ENCODE measurements at regions not wholly inside any gene's neighbourhood (a gene's known extent, or its start where the extent isn't known, plus 50 kb on each side); places are given as distances from the start of the nearest gene placed in this dataset.

- CTCF ChIA-PET = no interaction called here
- H3K9me2 ChIP-seq = no peaks in the 10 kb centered on the region
- H3F3A ChIP-seq (replicated peaks; ENCODE audit: insufficient read depth) = no peaks in the 10 kb centered on the region
- H4K20me1 ChIP-seq (ENCODE audit: insufficient read depth) = no peaks in the 10 kb centered on the region
- H3K36me3 ChIP-seq (replicated peaks in 1 of 2; ENCODE audit: control insufficient read depth in 1 of 2, insufficient read depth in 2 of 2, low read length in 1 of 2) = no peaks in the 10 kb centered on the region
- no peak overlapping the region for H3K27ac ChIP-seq (ENCODE audit: low read depth in 2 of 2, low read length in 1 of 2)
- H2AFZ ChIP-seq (ENCODE audit: low read depth) = no peak overlapping the region
- no peak overlapping the region for H3K4me2 ChIP-seq
- WGBS (ENCODE audit: low lambda C conversion rate) = 0% methylated on average over 1 of the region's 1 CpG
- POLR2A ChIA-PET = no interaction called here
- TF ChIP-seq, protein P1, sequence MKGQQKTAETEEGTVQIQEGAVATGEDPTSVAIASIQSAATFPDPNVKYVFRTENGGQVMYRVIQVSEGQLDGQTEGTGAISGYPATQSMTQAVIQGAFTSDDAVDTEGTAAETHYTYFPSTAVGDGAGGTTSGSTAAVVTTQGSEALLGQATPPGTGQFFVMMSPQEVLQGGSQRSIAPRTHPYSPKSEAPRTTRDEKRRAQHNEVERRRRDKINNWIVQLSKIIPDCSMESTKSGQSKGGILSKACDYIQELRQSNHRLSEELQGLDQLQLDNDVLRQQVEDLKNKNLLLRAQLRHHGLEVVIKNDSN (IDR thresholded peaks at IDR 0.05; ENCODE audit: borderline replicate concordance, low read depth) = no peak
- TF ChIP-seq POLR2AphosphoS5 (IDR thresholded peaks at IDR 0.05; ENCODE audit: low read depth, low read length) = no peak
- no peak for TF ChIP-seq SMC3 (IDR thresholded peaks at IDR 0.05; ENCODE audit: low read depth, low read length)
- TF ChIP-seq JUND (IDR thresholded peaks at IDR 0.05) = no peak
- DNase-seq = no peak
- no peaks in the 10 kb centered on the region; the same call in 1 of the 2 replicates for H3K27me3 ChIP-seq (ENCODE audit: insufficient read depth)
- no peaks in the 10 kb centered on the region for H3K4me1 ChIP-seq (ENCODE audit: control insufficient read depth in 1 of 2, insufficient read depth in 2 of 2, low read depth in 1 of 2, low read length in 1 of 2)
- H3K9ac ChIP-seq = no peak overlapping the region
- no peaks in the 10 kb centered on the region for H3K9me3 ChIP-seq
- no peak overlapping the region for H3K4me3 ChIP-seq (ENCODE audit: low read depth in 2 of 2, low read length in 1 of 2)
- no peaks in the 10 kb centered on the region for H3K79me2 ChIP-seq (ENCODE audit: insufficient read depth)
Measured at GRCh38 chr6:125480571-125480970, 178.8 kb upstream of the HDDC2 start.

GRCh38 chr6:125481056-125481455 lies 179.3 kb upstream of the HDDC2 start:
- H3K9me3 ChIP-seq = no peaks in the 10 kb centered on the region
- no peak overlapping the region for H2AFZ ChIP-seq (ENCODE audit: low read depth)
- no peak overlapping the region for H3K4me2 ChIP-seq
- no peaks in the 10 kb centered on the region for H3F3A ChIP-seq (replicated peaks; ENCODE audit: insufficient read depth)
- no peaks in the 10 kb centered on the region for H4K20me1 ChIP-seq (ENCODE audit: insufficient read depth)
- no peaks in the 10 kb centered on the region for H3K9me2 ChIP-seq
- TF ChIP-seq NRF1 (IDR thresholded peaks at IDR 0.05; ENCODE audit: low read depth, low read length) (no peak), RCOR1 (IDR thresholded peaks at IDR 0.05; ENCODE audit: low read length) (no peak), EZH2phosphoT487 (IDR thresholded peaks at IDR 0.05; ENCODE audit: borderline replicate concordance, low read depth) (no peak), NFIC (IDR thresholded peaks at IDR 0.05; ENCODE audit: borderline replicate concordance) (no peak), FOSL2 (IDR thresholded peaks at IDR 0.05; ENCODE audit: borderline replicate concordance, low read depth) (no peak), MEF2A (IDR thresholded peaks at IDR 0.05; ENCODE audit: borderline replicate concordance, low read depth) (no peak), MXI1 (IDR thresholded peaks at IDR 0.05; ENCODE audit: low read depth, low read length) (no peak), RXRA (IDR thresholded peaks at IDR 0.05; ENCODE audit: borderline replicate concordance, low read depth) (no peak), ELF1 (IDR thresholded peaks at IDR 0.05) (no peak), RAD21 (IDR thresholded peaks at IDR 0.05; ENCODE audit: low read length) (no peak), TCF12 (IDR thresholded peaks at IDR 0.05) (no peak), FOXJ3 (CRISPR knock-in tag; IDR thresholded peaks at IDR 0.05) (no peak)
- TF ChIP-seq, protein P2, sequence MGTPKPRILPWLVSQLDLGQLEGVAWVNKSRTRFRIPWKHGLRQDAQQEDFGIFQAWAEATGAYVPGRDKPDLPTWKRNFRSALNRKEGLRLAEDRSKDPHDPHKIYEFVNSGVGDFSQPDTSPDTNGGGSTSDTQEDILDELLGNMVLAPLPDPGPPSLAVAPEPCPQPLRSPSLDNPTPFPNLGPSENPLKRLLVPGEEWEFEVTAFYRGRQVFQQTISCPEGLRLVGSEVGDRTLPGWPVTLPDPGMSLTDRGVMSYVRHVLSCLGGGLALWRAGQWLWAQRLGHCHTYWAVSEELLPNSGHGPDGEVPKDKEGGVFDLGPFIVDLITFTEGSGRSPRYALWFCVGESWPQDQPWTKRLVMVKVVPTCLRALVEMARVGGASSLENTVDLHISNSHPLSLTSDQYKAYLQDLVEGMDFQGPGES (IDR thresholded peaks at IDR 0.05; ENCODE audit: low read depth, low read length) = no peak
- TF ChIP-seq, protein P3, sequence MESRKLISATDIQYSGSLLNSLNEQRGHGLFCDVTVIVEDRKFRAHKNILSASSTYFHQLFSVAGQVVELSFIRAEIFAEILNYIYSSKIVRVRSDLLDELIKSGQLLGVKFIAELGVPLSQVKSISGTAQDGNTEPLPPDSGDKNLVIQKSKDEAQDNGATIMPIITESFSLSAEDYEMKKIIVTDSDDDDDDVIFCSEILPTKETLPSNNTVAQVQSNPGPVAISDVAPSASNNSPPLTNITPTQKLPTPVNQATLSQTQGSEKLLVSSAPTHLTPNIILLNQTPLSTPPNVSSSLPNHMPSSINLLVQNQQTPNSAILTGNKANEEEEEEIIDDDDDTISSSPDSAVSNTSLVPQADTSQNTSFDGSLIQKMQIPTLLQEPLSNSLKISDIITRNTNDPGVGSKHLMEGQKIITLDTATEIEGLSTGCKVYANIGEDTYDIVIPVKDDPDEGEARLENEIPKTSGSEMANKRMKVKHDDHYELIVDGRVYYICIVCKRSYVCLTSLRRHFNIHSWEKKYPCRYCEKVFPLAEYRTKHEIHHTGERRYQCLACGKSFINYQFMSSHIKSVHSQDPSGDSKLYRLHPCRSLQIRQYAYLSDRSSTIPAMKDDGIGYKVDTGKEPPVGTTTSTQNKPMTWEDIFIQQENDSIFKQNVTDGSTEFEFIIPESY (IDR thresholded peaks at IDR 0.05; ENCODE audit: borderline replicate concordance, low read depth) = no peak
- POLR2A ChIA-PET = no interaction called here
- no peak overlapping the region for H3K27ac ChIP-seq (ENCODE audit: low read depth in 2 of 2, low read length in 1 of 2)
- no peaks in the 10 kb centered on the region for H3K79me2 ChIP-seq (ENCODE audit: insufficient read depth)
- no peak overlapping the region for H3K9ac ChIP-seq
- no peak overlapping the region for H3K4me3 ChIP-seq (ENCODE audit: low read depth in 2 of 2, low read length in 1 of 2)
- H3K27me3 ChIP-seq (ENCODE audit: insufficient read depth) = no peaks in the 10 kb centered on the region; the same call in 1 of the 2 replicates
- 5% methylated on average over 1 of the region's 1 CpG for WGBS (ENCODE audit: low lambda C conversion rate)
- H3K36me3 ChIP-seq (replicated peaks in 1 of 2; ENCODE audit: control insufficient read depth in 1 of 2, insufficient read depth in 2 of 2, low read length in 1 of 2) = no peaks in the 10 kb centered on the region
- DNase-seq = no peak
- H3K4me1 ChIP-seq (ENCODE audit: control insufficient read depth in 1 of 2, insufficient read depth in 2 of 2, low read depth in 1 of 2, low read length in 1 of 2) = no peaks in the 10 kb centered on the region
- CTCF ChIA-PET = no interaction called here
